Stomach (tissue), 8 donors: ENCODE measurements at regions not wholly inside any gene's neighbourhood (a gene's known extent, or its start where the extent isn't known, plus 50 kb on each side); places are given as distances from the start of the nearest gene placed in this dataset.

ENCODE experiments used
- DNase-seq, 2 donors: peaks; one replicate each; pipeline versions ENCODE4 v3.0.0 to v3.0.0-alpha.2; 2013 to 2019
- H3K27ac ChIP-seq, 5 donors: fragments of 200-600 bp in 4 of 5; sonication (generic) in 4 of 5; one replicate each; pipeline ENCODE4 v1.5.1; 2013 to 2019; ENCODE audit warnings: mild to moderate bottlenecking in 1 of 5, moderate library complexity in 1 of 5
- H3K27me3 ChIP-seq, 3 donors: fragments of 200-600 bp; sonication (generic); one replicate each; pipeline ENCODE4 v1.5.1; 2017 to 2019; ENCODE audit warnings: mixed run types in 1 of 3
- H3K36me3 ChIP-seq, 4 donors: fragments of 200-600 bp; sonication (generic); 1 replicate in 3 of 4; 2 replicates in 1 of 4; pipeline ENCODE4 v1.5.1; 2016 to 2019
- H3K4me1 ChIP-seq, 4 donors: fragments of 200-600 bp; sonication (generic); one replicate each; pipeline ENCODE4 v1.5.1; 2016 to 2019
- H3K4me3 ChIP-seq, 4 donors: fragments of 200-600 bp; sonication (generic) in 3 of 4; one replicate each; pipeline ENCODE4 v1.5.1; 2016 to 2019; ENCODE audit warnings: mild to moderate bottlenecking in 1 of 4
- H3K9me3 ChIP-seq, 4 donors: fragments of 200-600 bp; sonication (generic); one replicate each; pipeline ENCODE4 v1.5.1; 2016 to 2019
- EP300 ChIP-seq: sonication (generic); formaldehyde crosslinking; IDR thresholded peaks from one replicate; pipeline ENCODE4 v1.6.1; 2017; ENCODE audit warnings: antibody characterized with exemption
- POLR2A ChIP-seq, 4 donors: fragments of 450-650 bp; IDR thresholded peaks; one replicate each; pipeline ENCODE4 v1.6.1; 2016; ENCODE audit warnings: antibody characterized with exemption in 4 of 4, control low read depth in 2 of 4, mild to moderate bottlenecking in 1 of 4, moderate library complexity in 1 of 4
- POLR2AphosphoS5 ChIP-seq, 3 donors: sonication (generic); formaldehyde crosslinking; IDR thresholded peaks; one replicate each; pipeline ENCODE4 v1.6.1; 2016; ENCODE audit warnings: antibody characterized with exemption in 3 of 3
- WGBS, 5 donors: extraction: QIAGEN DNeasy Blood & Tissue Kit in 3 of 5; methylation state at CpG; one replicate each; pipeline versions ENCODE4 v1.1.5 to v1.1.7; 2013 to 2018; 5-methylcytosine and 5-hydroxymethylcytosine counted together
- intact Hi-C: fragments of 100-400 bp; cut with DNase I; formaldehyde crosslinking; loops from one replicate; pipeline ENCODE4 v1.15.1; 2023; ENCODE audit warnings: low total_unique reads
- TF ChIP-seq, protein P1 (sequence below), 7 experiments: fragments of 450-650 bp in 4 of 7; fragments of 200-600 bp in 3 of 7; sonication (generic) in 3 of 7; IDR thresholded peaks; one replicate each; pipeline ENCODE4 v1.5.1; 2016 to 2019; ENCODE audit warnings: antibody characterized with exemption in 7 of 7, control low read depth in 2 of 7, mild to moderate bottlenecking in 1 of 7
- donor health status: healthy with polysubstance abuse.
- donor health status: Bipolar disorder and iron deficiency.
- donor health status: healthy.

DNA sequence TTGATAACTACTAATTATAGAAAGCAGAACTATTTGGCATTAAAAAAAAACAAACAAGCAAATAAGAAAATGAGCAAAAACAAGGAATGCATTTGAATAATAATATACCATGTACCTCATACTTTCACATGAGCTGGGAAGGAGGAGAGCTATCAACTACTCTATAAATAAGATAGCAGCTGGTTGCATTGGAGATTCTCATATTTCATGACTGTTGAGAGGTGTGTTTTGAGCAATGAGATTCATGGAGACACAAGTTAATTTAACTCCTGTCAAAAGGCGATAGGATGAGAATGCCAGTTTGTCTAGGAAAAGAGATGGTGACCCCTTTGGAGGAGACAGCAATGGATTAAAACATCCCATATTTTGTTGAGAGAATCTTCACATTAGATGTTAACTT is 348.8 kb upstream of the SPTLC3 start:
- DNase-seq: no peak
- no peaks in the 10 kb centered on the region for H3K4me1 ChIP-seq
- TF ChIP-seq POLR2A (IDR thresholded peaks at IDR 0.05) (no peak), POLR2AphosphoS5 (IDR thresholded peaks at IDR 0.05) (no peak), EP300 (no peak)
- TF ChIP-seq, protein P1, sequence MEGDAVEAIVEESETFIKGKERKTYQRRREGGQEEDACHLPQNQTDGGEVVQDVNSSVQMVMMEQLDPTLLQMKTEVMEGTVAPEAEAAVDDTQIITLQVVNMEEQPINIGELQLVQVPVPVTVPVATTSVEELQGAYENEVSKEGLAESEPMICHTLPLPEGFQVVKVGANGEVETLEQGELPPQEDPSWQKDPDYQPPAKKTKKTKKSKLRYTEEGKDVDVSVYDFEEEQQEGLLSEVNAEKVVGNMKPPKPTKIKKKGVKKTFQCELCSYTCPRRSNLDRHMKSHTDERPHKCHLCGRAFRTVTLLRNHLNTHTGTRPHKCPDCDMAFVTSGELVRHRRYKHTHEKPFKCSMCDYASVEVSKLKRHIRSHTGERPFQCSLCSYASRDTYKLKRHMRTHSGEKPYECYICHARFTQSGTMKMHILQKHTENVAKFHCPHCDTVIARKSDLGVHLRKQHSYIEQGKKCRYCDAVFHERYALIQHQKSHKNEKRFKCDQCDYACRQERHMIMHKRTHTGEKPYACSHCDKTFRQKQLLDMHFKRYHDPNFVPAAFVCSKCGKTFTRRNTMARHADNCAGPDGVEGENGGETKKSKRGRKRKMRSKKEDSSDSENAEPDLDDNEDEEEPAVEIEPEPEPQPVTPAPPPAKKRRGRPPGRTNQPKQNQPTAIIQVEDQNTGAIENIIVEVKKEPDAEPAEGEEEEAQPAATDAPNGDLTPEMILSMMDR (IDR thresholded peaks at IDR 0.05): no peak
- H3K4me3 ChIP-seq: no peak overlapping the region
- no peaks in the 10 kb centered on the region for H3K36me3 ChIP-seq
- WGBS, 5 donors: 88 to 97% (median 93%) methylated on average over 1 of the region's 1 CpG
- no peak overlapping the region for H3K27ac ChIP-seq
- intact Hi-C loops: no loop called here
- no peaks in the 10 kb centered on the region for H3K27me3 ChIP-seq
- peaks cover 0 to 8% (median 1%) of the 10 kb centered on the region in 4 donors for H3K9me3 ChIP-seq

DNA sequence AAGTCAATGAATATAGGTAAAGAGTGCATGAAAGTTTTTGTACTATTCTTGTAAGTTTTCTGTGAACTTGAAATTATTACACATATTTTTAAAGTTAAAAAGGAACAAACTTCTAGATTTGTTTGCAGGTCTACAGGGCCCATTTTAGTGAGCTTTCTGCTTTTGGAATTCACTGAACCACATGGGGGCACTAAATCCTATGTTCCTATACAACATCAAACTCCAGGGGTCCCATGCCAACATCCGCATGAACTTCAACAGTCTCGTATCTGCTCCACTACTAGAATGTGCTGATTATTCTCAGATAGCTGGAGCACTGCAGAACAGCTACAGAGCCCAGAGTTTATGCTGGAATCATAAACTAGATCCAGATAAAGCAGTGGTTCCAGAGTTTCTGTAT is 347.9 kb upstream of the SPTLC3 start:
- Histone ChIP-seq H3K36me3 (no peaks in the 10 kb centered on the region), H3K27me3 (no peaks in the 10 kb centered on the region), H3K9me3 (peaks cover 0 to 8% (median 1%) of the 10 kb centered on the region in 4 donors), H3K27ac (no peak overlapping the region), H3K4me1 (no peaks in the 10 kb centered on the region), H3K4me3 (no peak overlapping the region)
- TF ChIP-seq POLR2AphosphoS5 (IDR thresholded peaks at IDR 0.05) (no peak), EP300 (no peak), POLR2A (IDR thresholded peaks at IDR 0.05) (no peak)
- TF ChIP-seq, protein P1 (IDR thresholded peaks at IDR 0.05): no peak
- intact Hi-C loops: no loop called here
- 14 to 63% (median 37%) methylated on average over 2 of the region's 2 CpGs for WGBS, 5 donors
- DNase-seq: peak in 1 of 2 donors; percentile 70

DNA sequence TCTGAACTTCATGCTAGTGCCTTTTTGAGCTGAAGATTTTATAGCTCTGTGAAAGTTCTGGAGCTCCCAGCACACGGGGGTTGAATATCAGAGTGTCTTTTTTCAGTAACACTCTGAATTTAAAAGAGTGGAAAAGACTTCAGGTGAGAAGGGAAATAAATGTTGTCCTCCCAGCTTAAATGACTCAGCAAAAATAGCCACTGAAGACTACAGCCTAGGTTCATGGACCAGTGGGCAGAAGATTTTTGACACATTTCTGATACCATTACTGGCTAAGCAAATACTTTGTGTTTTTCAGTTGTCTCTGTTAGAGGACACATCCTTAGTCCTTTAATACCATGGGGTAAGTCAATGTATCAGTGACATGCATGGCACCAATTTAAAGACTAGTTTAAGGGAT is 338.5 kb upstream of the SPTLC3 start:
- no peak for DNase-seq
- no peaks in the 10 kb centered on the region for H3K4me1 ChIP-seq
- 52 to 68% (median 61%) methylated on average over 1 of the region's 1 CpG for WGBS, 5 donors
- intact Hi-C loops: no loop called here
- H3K36me3 ChIP-seq: no peaks in the 10 kb centered on the region
- TF ChIP-seq POLR2A (IDR thresholded peaks at IDR 0.05): no peak
- TF ChIP-seq, protein P1 (IDR thresholded peaks at IDR 0.05): no peak
- no peak for TF ChIP-seq EP300
- no peak for TF ChIP-seq POLR2AphosphoS5 (IDR thresholded peaks at IDR 0.05)
- no peaks in the 10 kb centered on the region for H3K9me3 ChIP-seq
- no peak overlapping the region for H3K4me3 ChIP-seq
- no peak overlapping the region for H3K27ac ChIP-seq
- no peaks in the 10 kb centered on the region for H3K27me3 ChIP-seq

DNA sequence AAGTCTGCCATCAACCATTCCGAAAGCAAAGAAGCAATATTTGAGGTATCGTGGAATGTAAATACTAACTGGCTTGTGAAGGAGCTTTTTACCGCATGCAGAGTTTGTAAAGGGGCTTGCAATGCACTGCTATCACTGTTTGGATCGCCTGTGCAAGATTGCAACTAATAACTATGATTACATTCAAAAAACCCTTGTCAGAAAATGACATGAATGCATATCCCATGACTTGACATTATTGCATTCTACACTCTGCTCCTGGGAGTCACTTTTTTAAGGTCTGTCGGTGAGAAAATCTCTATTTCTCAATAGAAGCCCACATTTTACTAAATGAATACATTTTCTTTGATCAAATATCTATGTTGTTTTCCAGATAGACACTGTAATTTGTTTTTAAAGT is 335.4 kb upstream of the SPTLC3 start:
- Histone ChIP-seq H3K36me3 (no peaks in the 10 kb centered on the region), H3K9me3 (no peaks in the 10 kb centered on the region), H3K27me3 (no peaks in the 10 kb centered on the region), H3K4me1 (peaks cover 0 to 7% (median 0%) of the 10 kb centered on the region in 4 donors), H3K4me3 (no peak overlapping the region), H3K27ac (no peak overlapping the region)
- TF ChIP-seq POLR2A (IDR thresholded peaks at IDR 0.05): no peak
- TF ChIP-seq, protein P1 (IDR thresholded peaks at IDR 0.05): no peak
- TF ChIP-seq EP300: no peak
- no peak for TF ChIP-seq POLR2AphosphoS5 (IDR thresholded peaks at IDR 0.05)
- 27 to 49% (median 41%) methylated on average over 5 of the region's 5 CpGs for WGBS, 5 donors
- intact Hi-C loops: no loop called here
- DNase-seq: no peak
